ENCODE measurements at regions not wholly inside any gene's neighbourhood (a gene's known extent, or its start where the extent isn't known, plus 50 kb on each side); places are given as distances from the start of the nearest gene placed in this dataset.
A peak's percentile ranks its signal among the peaks of the same experiment; 100 is the strongest.

GRCh38 chr21:16577975-16578374 lies 848.2 kb downstream of the USP25 start:
- no peak for TF ChIP-seq CTCF (conservative IDR thresholded peaks at IDR 0.05; ENCODE audit: low read length)
- H3K4me3 ChIP-seq (ENCODE audit: low read length), result no peak overlapping the region
- no peak for DNase-seq (ENCODE audit: low read depth)

GRCh38 chr21:16578912-16579311 lies 849.1 kb downstream of the USP25 start:
- no peak for TF ChIP-seq CTCF (conservative IDR thresholded peaks at IDR 0.05; ENCODE audit: low read length)
- H3K4me3 ChIP-seq (ENCODE audit: low read length), result no peak overlapping the region
- peak; percentile 17 for DNase-seq (ENCODE audit: low read depth)

- peak; percentile 48 for DNase-seq (ENCODE audit: low read depth)
- TF ChIP-seq CTCF (conservative IDR thresholded peaks at IDR 0.05; ENCODE audit: low read length), result no peak
- H3K4me3 ChIP-seq (ENCODE audit: low read length), result no peak overlapping the region
Observed at GRCh38 chr21:16579538-16579937, 849.8 kb downstream of the USP25 start.

GRCh38 chr21:16580661-16581060 lies 850.9 kb downstream of the USP25 start:
- H3K4me3 ChIP-seq (ENCODE audit: low read length), result no peak overlapping the region
- DNase-seq (ENCODE audit: low read depth), result no peak
- no peak for TF ChIP-seq CTCF (conservative IDR thresholded peaks at IDR 0.05; ENCODE audit: low read length)

- no peak for TF ChIP-seq CTCF (conservative IDR thresholded peaks at IDR 0.05; ENCODE audit: low read length)
- DNase-seq (ENCODE audit: low read depth), result no peak
- no peak overlapping the region for H3K4me3 ChIP-seq (ENCODE audit: low read length)
Observed at GRCh38 chr21:16583556-16583955, 853.8 kb downstream of the USP25 start.

GRCh38 chr21:16584756-16585155 lies 855.0 kb downstream of the USP25 start:
- TF ChIP-seq CTCF (conservative IDR thresholded peaks at IDR 0.05; ENCODE audit: low read length), result no peak
- no peak overlapping the region for H3K4me3 ChIP-seq (ENCODE audit: low read length)

GRCh38 chr21:16585896-16586295 lies 856.1 kb downstream of the USP25 start:
- no peak for TF ChIP-seq CTCF (conservative IDR thresholded peaks at IDR 0.05; ENCODE audit: low read length)
- no peak overlapping the region for H3K4me3 ChIP-seq (ENCODE audit: low read length)
- no peak for DNase-seq (ENCODE audit: low read depth)

More at GRCh38 chr21:16584756-16585155, 855.0 kb downstream of the USP25 start:
- no peak for DNase-seq (ENCODE audit: low read depth)

All from AG10803 (cell line).